ENCODE measurements at regions not wholly inside any gene's neighbourhood (a gene's known extent, or its start where the extent isn't known, plus 50 kb on each side); places are given as distances from the start of the nearest gene placed in this dataset.

DNA sequence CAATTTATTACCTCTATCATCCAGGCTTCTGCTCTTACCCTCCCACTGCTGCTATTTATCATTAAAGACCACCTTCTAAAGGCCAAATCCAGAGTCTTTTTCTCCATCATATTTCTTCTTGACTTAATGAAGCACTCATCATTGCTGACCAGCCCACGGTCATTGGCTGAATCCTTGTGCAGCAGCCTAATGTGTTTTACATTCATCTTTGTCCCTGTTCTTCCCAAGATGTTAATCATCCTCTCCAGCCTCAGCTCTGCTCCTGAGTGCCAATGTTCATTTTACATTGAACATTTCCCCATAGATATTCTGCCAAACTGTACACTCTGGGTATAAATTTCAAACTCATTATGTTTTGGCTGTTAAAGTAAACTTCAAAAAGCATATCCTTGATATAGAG, 373.6 kb downstream of the NUP35 start:
- no peak overlapping the region for H3K4me3 ChIP-seq
- TF ChIP-seq, protein P1, sequence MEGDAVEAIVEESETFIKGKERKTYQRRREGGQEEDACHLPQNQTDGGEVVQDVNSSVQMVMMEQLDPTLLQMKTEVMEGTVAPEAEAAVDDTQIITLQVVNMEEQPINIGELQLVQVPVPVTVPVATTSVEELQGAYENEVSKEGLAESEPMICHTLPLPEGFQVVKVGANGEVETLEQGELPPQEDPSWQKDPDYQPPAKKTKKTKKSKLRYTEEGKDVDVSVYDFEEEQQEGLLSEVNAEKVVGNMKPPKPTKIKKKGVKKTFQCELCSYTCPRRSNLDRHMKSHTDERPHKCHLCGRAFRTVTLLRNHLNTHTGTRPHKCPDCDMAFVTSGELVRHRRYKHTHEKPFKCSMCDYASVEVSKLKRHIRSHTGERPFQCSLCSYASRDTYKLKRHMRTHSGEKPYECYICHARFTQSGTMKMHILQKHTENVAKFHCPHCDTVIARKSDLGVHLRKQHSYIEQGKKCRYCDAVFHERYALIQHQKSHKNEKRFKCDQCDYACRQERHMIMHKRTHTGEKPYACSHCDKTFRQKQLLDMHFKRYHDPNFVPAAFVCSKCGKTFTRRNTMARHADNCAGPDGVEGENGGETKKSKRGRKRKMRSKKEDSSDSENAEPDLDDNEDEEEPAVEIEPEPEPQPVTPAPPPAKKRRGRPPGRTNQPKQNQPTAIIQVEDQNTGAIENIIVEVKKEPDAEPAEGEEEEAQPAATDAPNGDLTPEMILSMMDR (IDR thresholded peaks at IDR 0.05): no peak
- no peaks in the 10 kb centered on the region for H3K27me3 ChIP-seq
- H3K36me3 ChIP-seq: no peaks in the 10 kb centered on the region
- H3K27ac ChIP-seq: no peak overlapping the region
- DNase-seq: no peak
- H3K9me3 ChIP-seq: peaks cover 0 to 8% (median 4%) of the 10 kb centered on the region in 3 donors
- no peaks in the 10 kb centered on the region for H3K4me1 ChIP-seq
- intact Hi-C loops (cut with DNase I; ENCODE audit: low total_unique reads): no loop called here

DNA sequence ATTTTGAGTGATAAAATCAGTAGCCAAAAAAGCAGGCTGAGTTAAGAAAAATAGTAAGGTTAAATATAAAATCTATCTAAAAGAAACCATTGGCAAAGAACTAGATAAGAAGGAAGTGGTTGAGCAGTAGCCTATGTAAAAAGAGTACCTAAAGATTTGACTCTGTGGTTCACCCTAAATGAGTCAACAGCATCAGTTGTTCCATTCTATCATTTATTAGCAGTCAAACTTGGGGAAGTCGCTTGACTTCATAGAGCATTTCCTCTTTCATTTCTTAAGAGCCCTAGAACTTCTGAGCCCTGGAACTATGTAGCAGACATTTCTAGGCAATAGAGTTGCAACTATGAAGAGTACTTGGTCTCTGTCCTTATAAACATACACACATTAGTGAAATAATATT, 381.7 kb downstream of the NUP35 start:
- intact Hi-C loops (cut with DNase I; ENCODE audit: low total_unique reads): no loop called here
- H3K4me3 ChIP-seq: no peak overlapping the region
- H3K36me3 ChIP-seq: no peaks in the 10 kb centered on the region
- no peak overlapping the region for H3K27ac ChIP-seq
- H3K27me3 ChIP-seq: no peaks in the 10 kb centered on the region
- H3K4me1 ChIP-seq: no peaks in the 10 kb centered on the region
- no peak for DNase-seq
- peaks cover 0 to 8% (median 8%) of the 10 kb centered on the region in 3 donors for H3K9me3 ChIP-seq
- TF ChIP-seq, protein P1 (IDR thresholded peaks at IDR 0.05): no peak

DNA sequence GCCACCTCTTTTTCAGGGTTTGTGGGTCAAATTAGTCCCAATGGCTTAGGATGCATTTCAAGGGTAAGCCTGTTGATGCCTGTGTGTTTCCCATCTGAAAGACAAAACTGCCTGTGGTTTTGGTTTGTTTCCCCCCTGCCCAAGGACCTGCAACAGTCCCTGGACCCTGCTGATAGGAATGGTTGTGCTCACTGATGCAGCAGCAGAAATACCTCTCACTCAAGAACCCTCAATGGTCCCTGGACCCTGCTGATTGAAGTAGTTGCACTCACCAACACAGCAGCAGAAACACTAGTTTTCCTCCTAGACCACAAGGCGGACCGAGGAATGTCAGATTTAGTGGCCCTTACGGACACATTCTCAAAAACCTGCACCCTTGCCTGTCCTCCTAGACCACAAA, 386.9 kb downstream of the NUP35 start:
- Histone ChIP-seq H3K4me3 (no peak overlapping the region), H3K36me3 (no peaks in the 10 kb centered on the region), H3K27ac (no peak overlapping the region), H3K9me3 (peaks cover 0 to 10% (median 7%) of the 10 kb centered on the region in 3 donors), H3K4me1 (no peaks in the 10 kb centered on the region), H3K27me3 (no peaks in the 10 kb centered on the region)
- TF ChIP-seq, protein P1 (IDR thresholded peaks at IDR 0.05): no peak
- DNase-seq: no peak
- intact Hi-C loops (cut with DNase I; ENCODE audit: low total_unique reads): no loop called here

DNA sequence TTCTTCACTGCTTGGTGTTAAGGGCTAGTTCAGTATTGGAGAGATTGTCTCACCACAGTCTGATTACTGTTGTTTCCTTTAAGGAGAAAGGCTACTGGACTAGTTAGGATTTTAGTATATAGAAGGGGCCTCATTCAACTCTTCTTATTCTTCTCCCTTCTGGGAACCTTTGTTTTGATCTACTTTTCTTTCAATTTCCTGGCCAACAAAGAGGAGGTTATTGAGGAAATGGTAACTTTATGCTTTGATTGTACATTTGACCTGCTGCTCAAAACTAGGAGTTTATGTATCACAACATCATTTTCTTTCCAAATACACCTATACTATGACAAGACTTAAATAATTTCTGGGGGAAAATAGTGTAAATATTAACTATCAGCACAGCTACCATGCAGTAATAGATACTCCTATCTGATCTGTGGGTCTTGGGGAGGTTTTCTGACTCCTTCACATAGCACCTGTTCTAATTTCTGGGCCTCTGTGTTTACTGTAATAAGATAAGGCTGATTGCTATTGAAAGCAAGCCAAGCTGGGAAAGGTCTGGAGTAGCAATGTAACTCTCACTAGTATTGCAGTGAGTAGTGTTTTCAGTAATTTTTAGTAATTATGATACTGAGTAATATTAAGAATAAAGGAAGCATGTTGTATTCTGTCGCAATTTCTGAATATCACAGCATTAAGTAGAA, 395.3 kb downstream of the NUP35 start:
- TF ChIP-seq, protein P1 (IDR thresholded peaks at IDR 0.05): no peak
- H3K9me3 ChIP-seq: no peaks in the 10 kb centered on the region
- H3K36me3 ChIP-seq: no peaks in the 10 kb centered on the region
- H3K27me3 ChIP-seq: no peaks in the 10 kb centered on the region
- H3K27ac ChIP-seq: no peak overlapping the region
- DNase-seq: no peak
- H3K4me3 ChIP-seq: no peak overlapping the region
- H3K4me1 ChIP-seq: peaks cover 0 to 12% (median 0%) of the 10 kb centered on the region in 4 donors
- intact Hi-C loops (cut with DNase I; ENCODE audit: low total_unique reads): no loop called here

DNA sequence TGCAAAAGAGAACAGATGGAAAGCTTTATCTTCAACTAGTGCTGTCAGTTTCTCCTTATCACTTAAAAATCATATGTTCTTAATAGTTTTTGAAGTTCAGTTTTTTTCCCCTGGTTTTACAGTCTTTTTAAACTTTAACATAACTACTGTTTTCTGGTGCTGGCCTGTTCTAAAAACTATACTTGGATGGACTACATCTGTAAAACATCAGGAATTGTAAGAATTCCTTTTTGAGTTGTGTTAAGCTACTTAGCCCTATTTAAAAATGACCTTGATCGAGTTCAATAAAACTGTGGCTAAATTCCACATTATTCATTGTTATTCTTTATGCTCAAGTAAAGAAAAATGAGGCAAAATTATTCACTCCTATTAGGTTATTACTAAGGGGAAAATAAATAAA, 397.7 kb downstream of the NUP35 start:
- no peak for DNase-seq
- no peaks in the 10 kb centered on the region for H3K27me3 ChIP-seq
- H3K27ac ChIP-seq: no peak overlapping the region
- TF ChIP-seq, protein P1 (IDR thresholded peaks at IDR 0.05): no peak
- intact Hi-C loops (cut with DNase I; ENCODE audit: low total_unique reads): no loop called here
- H3K4me3 ChIP-seq: no peak overlapping the region
- H3K4me1 ChIP-seq: peaks cover 0 to 12% (median 0%) of the 10 kb centered on the region in 4 donors
- no peaks in the 10 kb centered on the region for H3K9me3 ChIP-seq
- no peaks in the 10 kb centered on the region for H3K36me3 ChIP-seq

Measured in tibial artery (tissue), 4 donors.